ENCODE measurements at regions not wholly inside any gene's neighbourhood (a gene's known extent, or its start where the extent isn't known, plus 50 kb on each side); places are given as distances from the start of the nearest gene placed in this dataset.
"Not testable (repeated sequence)": the region's sequence is repeated elsewhere in the genome, so short reads cannot be mapped to it uniquely, and the experiment has no call there.

DNA sequence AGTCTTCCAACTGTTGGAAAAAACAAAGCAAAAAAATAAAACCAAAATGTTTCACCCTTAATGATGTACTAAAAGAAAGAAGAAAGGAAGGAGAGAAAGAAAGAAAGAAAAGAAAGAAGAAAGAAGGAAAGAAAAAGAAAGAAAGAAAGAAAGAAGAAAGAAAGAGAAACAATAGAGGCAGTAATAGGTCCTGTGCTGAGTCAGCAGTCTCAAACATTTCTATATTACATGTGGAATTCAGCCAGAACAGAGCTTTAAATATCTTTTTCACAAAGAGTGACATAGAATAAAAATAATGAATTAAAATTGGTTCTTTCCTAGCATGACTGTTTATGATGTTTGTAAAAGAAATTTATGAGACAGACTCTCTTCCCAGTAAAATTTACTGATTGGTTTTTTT is 1135.3 kb upstream of the CDH8 start:
- no peak for DNase-seq

GRCh38 chr16:63169100-63169499 is 1132.9 kb upstream of the CDH8 start:
- DNase-seq, result no peak

GRCh38 chr16:63157818-63158217 is 1121.6 kb upstream of the CDH8 start:
- DNase-seq, result no peak

DNA sequence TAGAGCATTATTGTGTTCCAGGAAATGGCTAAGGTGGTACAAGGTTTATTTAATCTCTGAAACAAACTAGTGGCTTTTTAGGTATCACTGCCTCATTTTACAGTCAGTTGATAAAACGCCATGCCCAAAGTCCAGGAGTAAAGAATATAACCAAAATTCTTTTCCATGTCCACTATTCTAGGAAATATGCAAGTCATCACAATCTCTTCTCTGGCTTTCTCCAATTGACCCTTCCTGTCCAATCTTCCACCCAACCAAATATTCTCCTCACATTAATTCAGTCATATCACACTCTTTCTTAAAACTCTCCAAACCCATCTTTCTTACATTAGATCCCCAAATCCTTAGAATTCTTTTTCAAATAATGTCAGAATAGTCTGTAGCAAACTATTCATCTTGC is 1110.0 kb upstream of the CDH8 start:
- DNase-seq, result no peak

DNA sequence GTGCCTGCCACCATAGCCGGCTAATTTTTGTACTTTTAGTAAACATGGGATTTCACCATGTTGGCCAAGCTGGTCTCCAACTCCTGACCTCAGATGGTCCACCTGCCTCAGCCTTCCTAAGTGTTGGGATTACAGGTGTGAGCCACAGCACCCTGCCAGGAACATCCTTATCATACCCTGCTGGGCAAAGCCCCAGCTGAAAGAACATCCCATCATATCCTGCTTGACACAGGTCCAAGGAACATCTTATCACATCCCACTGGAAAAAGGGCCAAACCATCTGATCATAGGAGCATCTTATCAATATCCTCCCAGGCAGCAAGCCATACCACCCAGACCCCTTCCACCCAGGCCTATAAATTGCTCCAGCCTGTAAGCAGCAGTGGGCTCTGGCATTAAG is 1109.2 kb upstream of the CDH8 start:
- no peak for DNase-seq

- no peak for DNase-seq
Observed at GRCh38 chr16:63135069-63135468, 1098.8 kb upstream of the CDH8 start.

- no peak for DNase-seq
Observed at GRCh38 chr16:63131503-63131902, 1095.3 kb upstream of the CDH8 start.

GRCh38 chr16:63130942-63131341 is 1094.7 kb upstream of the CDH8 start:
- DNase-seq, result no peak

GRCh38 chr16:63129411-63130125 is 1093.3 kb upstream of the CDH8 start:
- DNase-seq, result no peak

DNA sequence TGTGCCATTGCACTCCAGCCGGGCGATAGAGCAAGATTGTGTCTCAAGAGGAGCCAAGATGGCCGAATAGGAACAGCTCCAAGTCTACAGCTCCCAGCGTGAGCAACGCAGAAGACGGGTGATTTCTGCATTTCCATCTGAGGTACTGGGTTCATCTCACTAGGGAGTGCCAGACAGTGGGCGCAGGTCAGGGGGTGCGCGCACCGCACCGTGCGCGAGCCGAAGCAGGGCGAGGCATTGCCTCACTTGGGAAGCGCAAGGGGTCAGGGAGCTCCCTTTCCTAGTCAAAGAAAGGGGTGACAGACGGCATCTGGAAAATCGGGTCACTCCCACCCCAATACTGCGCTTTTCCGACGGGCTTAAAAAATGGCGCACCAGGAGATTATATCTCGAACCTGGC is 1083.7 kb upstream of the CDH8 start:
- DNase-seq, result not testable (repeated sequence)

- DNase-seq, result no peak
Observed at GRCh38 chr16:63100082-63100481, 1063.8 kb upstream of the CDH8 start.

GRCh38 chr16:63096857-63097256 is 1060.6 kb upstream of the CDH8 start:
- DNase-seq, result no peak

DNA sequence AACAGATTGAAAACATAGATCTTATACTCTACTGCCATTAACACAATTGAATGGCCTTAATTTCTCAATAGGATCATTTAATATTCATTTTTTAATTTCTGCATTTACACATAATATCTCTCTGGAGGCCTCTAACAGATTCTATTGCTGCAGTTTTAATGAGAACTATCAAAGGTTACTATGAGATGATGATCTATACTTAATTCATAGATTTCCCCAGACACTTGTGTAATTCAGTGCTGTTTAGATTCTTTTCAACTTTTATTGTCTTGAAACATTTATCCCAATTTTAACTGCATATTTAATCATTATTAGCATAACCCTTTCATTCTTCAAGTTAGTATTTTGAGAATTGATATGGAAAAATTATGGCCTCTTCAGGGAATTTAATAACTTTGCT is 1056.5 kb upstream of the CDH8 start:
- no peak for DNase-seq

- no peak for DNase-seq
Observed at GRCh38 chr16:63082101-63082500, 1045.9 kb upstream of the CDH8 start.

DNA sequence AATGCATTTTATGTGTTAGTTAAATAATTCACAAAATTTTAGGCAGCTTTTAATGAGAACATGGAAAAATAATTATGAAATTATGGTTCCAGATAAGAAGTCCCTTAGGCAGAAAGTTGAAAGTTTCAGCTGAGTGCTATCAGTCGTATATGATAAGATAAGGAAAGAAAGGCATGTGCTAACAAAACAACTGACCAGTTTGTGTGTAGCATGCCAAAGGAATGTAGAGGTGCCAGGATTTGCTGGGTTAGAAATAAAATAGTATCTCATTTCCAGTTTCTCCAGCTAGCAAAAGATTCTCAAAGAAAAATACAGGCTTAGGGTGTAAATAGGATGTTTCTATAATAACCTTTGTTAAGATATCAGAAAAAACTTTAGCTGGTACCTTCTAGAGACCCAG is 1044.5 kb upstream of the CDH8 start:
- no peak for DNase-seq

DNA sequence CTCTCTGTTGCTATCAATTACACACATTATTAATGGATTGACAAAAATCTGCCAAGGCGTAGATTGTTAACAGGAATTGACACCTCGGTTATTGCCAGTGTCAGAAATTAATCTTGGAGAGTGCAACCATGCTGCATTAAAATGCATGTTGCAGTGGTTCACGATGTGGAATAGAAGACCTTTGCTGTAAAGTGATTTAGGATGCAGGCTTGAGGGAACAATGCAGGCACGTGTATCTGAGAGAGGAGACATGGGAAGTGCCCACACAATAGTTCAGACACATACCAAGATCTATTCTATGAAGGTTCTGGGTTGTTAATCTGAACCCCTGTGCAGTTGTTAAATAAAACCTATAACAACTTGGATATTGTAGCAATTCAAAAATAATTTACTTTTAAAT is 1032.8 kb upstream of the CDH8 start:
- DNase-seq, result no peak

DNA sequence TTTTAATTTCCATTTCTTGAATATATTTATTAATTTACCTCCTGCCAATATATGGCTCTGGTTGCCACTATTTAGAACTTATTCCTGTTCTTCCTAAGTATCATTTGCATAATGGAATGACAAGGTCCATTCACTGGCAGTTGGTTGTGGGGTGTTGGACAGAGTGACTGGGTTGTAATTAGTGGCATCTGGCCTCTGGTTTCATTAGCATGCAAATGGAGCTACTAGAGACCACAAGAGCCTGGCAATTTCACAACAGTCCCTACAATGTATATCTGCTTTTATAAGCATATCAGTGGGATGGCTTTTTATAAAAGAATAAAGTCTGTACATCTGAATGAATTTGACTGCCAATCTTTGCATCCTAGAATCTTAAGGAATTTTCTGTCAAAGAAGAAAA is 1030.9 kb upstream of the CDH8 start:
- DNase-seq, result no peak

DNA sequence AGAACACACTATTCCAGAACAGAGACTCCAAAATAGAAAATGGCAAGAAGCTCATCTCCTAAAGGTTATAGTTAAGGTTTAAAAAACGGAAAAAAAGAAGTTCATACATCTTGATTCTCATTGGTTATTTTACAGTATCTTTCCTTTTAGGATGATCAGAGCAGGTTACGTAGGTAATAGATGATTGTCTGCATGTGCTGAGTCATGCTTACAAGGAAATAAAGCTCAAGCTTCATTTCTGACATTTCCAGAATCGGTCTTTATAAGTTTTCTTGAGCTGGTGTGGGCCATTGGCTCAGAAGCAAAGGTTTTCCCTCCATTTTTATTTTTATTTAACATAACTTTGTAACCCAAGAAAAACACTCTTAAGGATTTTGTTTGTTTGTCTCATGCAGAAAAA is 1030.3 kb upstream of the CDH8 start:
- no peak for DNase-seq

DNA sequence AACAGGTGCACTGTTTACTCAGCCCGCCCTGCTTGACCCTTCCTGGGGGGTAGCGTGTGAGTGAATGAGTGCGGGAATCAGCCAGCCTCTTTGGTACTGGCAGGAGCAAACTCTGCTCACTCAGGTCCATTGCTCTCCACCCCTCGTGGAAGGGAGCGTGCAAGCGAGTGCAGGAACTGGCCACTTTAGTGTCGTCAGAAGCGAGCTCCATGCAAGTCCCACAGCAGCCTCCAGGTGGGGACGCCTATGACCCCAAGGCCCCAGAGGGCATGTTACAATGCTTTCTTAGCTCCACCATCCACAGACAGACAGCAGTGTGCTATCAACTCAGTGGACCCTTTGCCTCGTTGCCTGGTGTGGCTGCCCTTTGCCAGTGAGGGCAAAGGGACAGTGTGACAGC is 1025.1 kb upstream of the CDH8 start:
- no peak for DNase-seq

DNA sequence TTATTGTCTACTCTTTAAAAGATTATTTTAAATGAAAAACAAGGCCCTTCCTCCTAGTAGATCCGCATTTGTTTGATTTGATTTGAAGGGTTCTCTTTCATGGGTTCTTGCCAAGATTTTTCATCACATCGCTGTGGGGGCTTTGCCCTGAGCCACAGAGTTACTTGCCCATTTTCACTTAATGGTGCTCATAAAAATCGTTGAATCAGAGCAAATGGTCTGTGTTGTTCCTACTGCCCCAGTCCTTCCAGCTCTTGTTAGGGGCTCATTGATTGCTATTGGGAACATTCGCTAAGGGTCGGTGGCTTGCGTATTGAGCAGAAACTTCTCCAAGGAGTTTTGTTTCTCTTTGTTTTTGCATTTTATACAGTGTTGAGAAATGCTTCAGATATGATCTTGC is 1023.4 kb upstream of the CDH8 start:
- no peak for DNase-seq

GRCh38 chr16:63057341-63057740 is 1021.1 kb upstream of the CDH8 start:
- no peak for DNase-seq

GRCh38 chr16:63050391-63050790 is 1014.2 kb upstream of the CDH8 start:
- no peak for DNase-seq

DNA sequence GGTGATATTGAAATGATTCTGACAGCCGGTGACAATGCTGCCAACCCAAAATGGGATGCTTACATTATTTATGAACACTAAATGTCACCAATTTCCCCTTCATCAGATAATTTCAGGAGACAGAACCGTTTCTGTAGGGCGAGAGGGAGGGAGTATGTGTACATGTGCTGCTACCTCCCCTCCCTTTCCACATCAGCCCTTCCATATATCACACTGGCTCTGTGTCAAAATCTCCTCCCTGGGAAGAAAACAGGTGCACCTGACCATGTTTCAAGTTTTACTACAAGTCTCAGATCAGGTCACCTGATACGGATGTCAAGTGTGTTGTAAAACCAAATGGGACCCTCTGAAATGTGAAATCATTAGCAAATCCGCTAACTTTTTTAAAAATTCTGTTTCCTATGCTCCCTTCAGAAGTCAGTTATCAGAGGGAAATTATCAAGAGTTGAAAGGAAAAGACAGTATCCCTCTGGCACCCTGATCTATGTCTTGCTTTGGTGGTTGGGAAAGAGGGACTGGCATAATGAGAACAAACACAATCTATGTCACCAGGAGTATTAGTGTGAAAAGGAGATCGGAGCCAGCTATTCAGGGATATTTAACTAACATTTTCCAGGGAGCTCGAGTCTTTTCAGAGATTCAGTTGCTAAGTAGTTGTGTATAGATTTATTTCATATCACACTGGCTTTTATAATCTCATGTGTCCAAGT is 1002.3 kb upstream of the CDH8 start:
- no peak for DNase-seq

DNA sequence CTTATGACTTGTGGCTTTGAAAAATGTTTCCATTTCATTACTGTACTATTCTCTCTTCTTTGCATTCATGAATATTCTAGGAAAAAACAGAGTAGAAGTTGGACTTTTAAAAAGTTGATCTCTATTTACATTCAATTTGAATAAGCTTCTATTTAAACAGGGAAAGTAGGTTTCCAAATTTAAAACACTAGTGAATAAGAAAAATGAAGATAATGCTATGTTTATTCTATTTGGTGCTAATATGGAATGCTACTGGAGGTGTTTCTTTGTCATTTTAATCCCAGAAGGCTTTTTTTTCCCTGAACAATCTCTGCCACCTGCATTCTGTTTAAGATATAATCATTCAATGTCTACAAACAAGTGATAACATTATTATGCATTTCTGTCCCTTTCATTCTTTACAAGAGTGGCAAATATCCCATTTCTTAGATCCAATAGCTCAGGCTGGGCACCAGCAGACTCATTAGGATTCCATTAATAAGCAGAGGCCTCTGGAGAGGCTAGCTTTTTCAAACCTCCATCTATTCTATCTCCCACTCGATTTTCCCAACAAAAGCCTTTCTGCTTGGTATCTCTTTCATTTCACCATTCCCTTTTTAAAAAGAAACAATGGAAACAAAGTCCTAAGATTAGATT is 1001.6 kb upstream of the CDH8 start:
- DNase-seq, result no peak
